Neuronal stem cell (in vitro differentiated cells): ENCODE measurements at regions not wholly inside any gene's neighbourhood (a gene's known extent, or its start where the extent isn't known, plus 50 kb on each side); places are given as distances from the start of the nearest gene placed in this dataset.
A peak's percentile ranks its signal among the peaks of the same experiment; 100 is the strongest.

Source experiments
- DNase-seq: peaks from one replicate; pipeline ENCODE4 v3.0.0-alpha.2; 2013; ENCODE audit warnings: low spot score
- H2AFZ ChIP-seq: one replicate; pipeline ENCODE4 v1.6.1; 2013; ENCODE audit warnings: mild to moderate bottlenecking, low read length, inconsistent platforms
- H2AK5ac ChIP-seq: 2 replicates; pipeline ENCODE4 v1.6.1; 2013; ENCODE audit warnings: low read depth, mild to moderate bottlenecking, inconsistent platforms, low read length, moderate library complexity, mixed read lengths
- H2BK120ac ChIP-seq: 2 replicates; pipeline ENCODE4 v1.6.1; 2013; ENCODE audit warnings: low read depth, mild to moderate bottlenecking, inconsistent platforms, low read length, moderate library complexity, mixed read lengths
- H2BK12ac ChIP-seq: one replicate; pipeline ENCODE4 v1.6.1; 2013; ENCODE audit warnings: low read length, inconsistent platforms
- H2BK15ac ChIP-seq: 2 replicates; pipeline ENCODE4 v1.6.1; 2013; ENCODE audit warnings: mild to moderate bottlenecking, low read length, inconsistent platforms, mixed read lengths
- H2BK5ac ChIP-seq: one replicate; pipeline ENCODE4 v1.6.1; 2013; ENCODE audit warnings: inconsistent platforms, mild to moderate bottlenecking, low read length, moderate library complexity
- H3K14ac ChIP-seq: one replicate; pipeline ENCODE4 v1.6.1; 2013; ENCODE audit warnings: low read length, inconsistent platforms
- H3K18ac ChIP-seq: 2 replicates; pipeline ENCODE4 v1.6.1; 2013; ENCODE audit warnings: low read length, inconsistent platforms
- H3K23ac ChIP-seq: 2 replicates; pipeline ENCODE4 v1.6.1; 2013; ENCODE audit warnings: low read depth, mild to moderate bottlenecking, mixed read lengths, low read length, inconsistent platforms; ENCODE audit not compliant: poor library complexity
- H3K27ac ChIP-seq: replicated peaks from 3 replicates; pipeline ENCODE4 v1.5.1; 2013; ENCODE audit warnings: low read length, inconsistent platforms
- H3K27me3 ChIP-seq, 3 experiments: 2 replicates each; pipeline ENCODE4 v1.6.1; 2013; ENCODE audit warnings: low read length in 3 of 3, mild to moderate bottlenecking in 2 of 3, inconsistent platforms in 1 of 3, low read depth in 1 of 3, mixed read lengths in 1 of 3, moderate library complexity in 1 of 3; ENCODE audit not compliant: control insufficient read depth in 3 of 3, insufficient read depth in 3 of 3
- H3K36me3 ChIP-seq, 2 donors: replicated peaks in 1 of 2; 2 replicates each; pipeline ENCODE4 v1.6.1; 2013; ENCODE audit warnings: low read length in 2 of 2; ENCODE audit not compliant: control insufficient read depth in 2 of 2, insufficient read depth in 2 of 2
- H3K4ac ChIP-seq: 2 replicates; pipeline ENCODE4 v1.6.1; 2013; ENCODE audit warnings: inconsistent platforms, mild to moderate bottlenecking, low read length, moderate library complexity
- H3K4me1 ChIP-seq, 2 donors: 1 replicate in 1 of 2; 2 replicates in 1 of 2; pipeline ENCODE4 v1.6.1; 2013; ENCODE audit warnings: low read length in 2 of 2, low read depth in 1 of 2; ENCODE audit not compliant: control insufficient read depth in 2 of 2, insufficient read depth in 1 of 2
- H3K4me2 ChIP-seq: one replicate; pipeline ENCODE4 v1.6.1; 2013; ENCODE audit warnings: mild to moderate bottlenecking, low read length, inconsistent platforms; ENCODE audit not compliant: insufficient read depth, poor library complexity, severe bottlenecking
- H3K4me3 ChIP-seq, 2 donors: 2 replicates each; pipeline ENCODE4 v1.5.1; 2013; ENCODE audit warnings: low read length in 2 of 2, mild to moderate bottlenecking in 2 of 2, inconsistent platforms in 1 of 2, moderate library complexity in 1 of 2
- H3K79me1 ChIP-seq: one replicate; pipeline ENCODE4 v1.6.1; 2013; ENCODE audit warnings: low read depth, mild to moderate bottlenecking, inconsistent platforms, low read length, moderate library complexity
- H3K9ac ChIP-seq: one replicate; pipeline ENCODE4 v1.6.1; 2013; ENCODE audit warnings: mild to moderate bottlenecking, low read depth, low read length, inconsistent platforms; ENCODE audit not compliant: poor library complexity
- H3K9me3 ChIP-seq, 2 donors: replicated peaks in 1 of 2; 2 replicates each; pipeline versions ENCODE3 to v1.6.1; 2013; ENCODE audit warnings: low read length in 2 of 2, mild to moderate bottlenecking in 2 of 2, inconsistent platforms in 1 of 2, low read depth in 1 of 2, mixed read lengths in 1 of 2, moderate library complexity in 1 of 2; ENCODE audit not compliant: control insufficient read depth in 2 of 2, insufficient read depth in 1 of 2
- H4K8ac ChIP-seq: one replicate; pipeline ENCODE4 v1.6.1; 2013; ENCODE audit warnings: low read depth, mild to moderate bottlenecking, inconsistent platforms, low read length, moderate library complexity
- H4K91ac ChIP-seq: one replicate; pipeline ENCODE4 v1.6.1; 2013; ENCODE audit warnings: low read length, low read depth, mild to moderate bottlenecking, inconsistent platforms; ENCODE audit not compliant: poor library complexity
- whole genome bisulfite sequencing, 2 donors: extraction: QIAGEN DNeasy Blood & Tissue Kit; methylation state at CpG; one replicate each; pipeline ENCODE4 v1.1.7; 2013; ENCODE audit warnings: missing lambda C conversion rate in 2 of 2, mixed read lengths in 1 of 2; ENCODE audit not compliant: insufficient read length in 2 of 2, insufficient replicate concordance in 1 of 2; ENCODE audit errors: extremely low coverage in 2 of 2; 5-methylcytosine and 5-hydroxymethylcytosine counted together

- no peak overlapping the region for H3K23ac ChIP-seq
- no peak for DNase-seq
- H2BK5ac ChIP-seq: no peak overlapping the region
These were observed 108.9 kb upstream of the KLF7 start for GRCh38 chr2:207274530-207275189.

DNA sequence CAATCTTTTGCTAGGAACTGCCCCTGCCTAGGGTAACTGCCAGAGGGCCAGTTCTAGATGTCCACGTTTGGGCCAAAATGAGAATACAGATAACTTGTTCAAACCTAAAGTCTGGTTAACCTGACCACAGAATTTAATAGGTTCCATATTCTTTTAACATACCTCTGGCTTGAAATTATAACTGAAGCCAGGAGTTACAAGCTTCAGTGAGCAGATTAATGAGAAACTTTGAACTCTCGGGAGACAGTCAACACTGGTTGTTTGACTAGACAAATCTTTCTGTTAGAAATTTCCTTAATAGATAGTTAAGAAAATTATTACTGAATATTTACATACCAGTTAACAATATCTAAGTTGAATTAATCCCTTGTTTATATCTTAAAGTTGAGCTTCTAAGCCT lies 110.0 kb upstream of the KLF7 start:
- Histone ChIP-seq H3K4me2 (no peak overlapping the region), H2BK15ac (no peak overlapping the region), H2BK5ac (no peak overlapping the region), H3K27me3 (no peaks in the 10 kb centered on the region), H3K14ac (no peak overlapping the region), H3K4me1 (no peaks in the 10 kb centered on the region), H3K27ac (no peak overlapping the region), H4K8ac (no peak overlapping the region), H3K18ac (no peak overlapping the region), H2BK120ac (no peak overlapping the region), H3K9me3 (peaks cover 0 to 7% of the 10 kb centered on the region in 2 donors), H4K91ac (no peak overlapping the region), H3K23ac (no peak overlapping the region), H3K9ac (no peak overlapping the region), H3K4ac (no peak overlapping the region), H2AK5ac (no peak overlapping the region), H2BK12ac (no peak overlapping the region), H3K36me3 (no peaks in the 10 kb centered on the region), H2AFZ (no peak overlapping the region), H3K79me1 (no peaks in the 10 kb centered on the region), H3K4me3 (no peak overlapping the region)
- WGBS, 2 donors: no CpG with 5 or more reads among the region's 2 CpGs
- no peak for DNase-seq

More at GRCh38 chr2:207274530-207275189, 108.9 kb upstream of the KLF7 start:
- H3K9me3 ChIP-seq: peaks cover 0 to 7% of the 10 kb centered on the region in 2 donors
- H3K4me2 ChIP-seq: no peak overlapping the region
- no peak overlapping the region for H3K9ac ChIP-seq
- no peaks in the 10 kb centered on the region for H3K4me1 ChIP-seq
- no peak overlapping the region for H2AFZ ChIP-seq
- H3K27ac ChIP-seq: no peak overlapping the region
- no peak overlapping the region for H3K14ac ChIP-seq
- H3K79me1 ChIP-seq: no peaks in the 10 kb centered on the region
- no peak overlapping the region for H4K91ac ChIP-seq
- no peaks in the 10 kb centered on the region for H3K27me3 ChIP-seq
- no peaks in the 10 kb centered on the region for H3K36me3 ChIP-seq
- H3K18ac ChIP-seq: no peak overlapping the region
- no peak overlapping the region for H2BK12ac ChIP-seq
- no peak overlapping the region for H4K8ac ChIP-seq
- WGBS, 2 donors: no CpG with 5 or more reads among the region's 5 CpGs
- H3K4ac ChIP-seq: no peak overlapping the region
- H2AK5ac ChIP-seq: no peak overlapping the region
- H2BK120ac ChIP-seq: no peak overlapping the region
- no peak overlapping the region for H2BK15ac ChIP-seq
- H3K4me3 ChIP-seq: no peak overlapping the region

DNA sequence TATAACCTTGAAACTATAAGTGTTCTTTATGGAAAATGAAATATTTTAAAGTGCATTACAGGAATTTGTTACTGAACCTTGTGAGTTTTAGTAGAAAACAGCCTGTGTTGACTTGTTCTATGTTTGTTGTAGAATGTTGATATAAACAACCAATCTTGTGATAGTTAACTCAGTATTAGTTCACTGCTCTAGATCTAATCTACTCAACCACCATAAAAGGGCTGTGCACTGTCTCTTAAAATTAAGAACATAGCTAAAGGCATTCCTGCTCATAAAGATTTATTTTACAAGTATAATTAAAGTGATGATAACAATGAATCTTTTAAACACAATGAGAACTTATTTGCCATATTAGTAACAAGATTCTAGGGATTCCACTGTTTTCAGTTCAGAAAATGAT lies 110.5 kb upstream of the KLF7 start:
- peaks cover 0 to 7% of the 10 kb centered on the region in 2 donors for H3K9me3 ChIP-seq
- no peak overlapping the region for H4K91ac ChIP-seq
- H2BK5ac ChIP-seq: no peak overlapping the region
- no peak overlapping the region for H2BK12ac ChIP-seq
- H2AK5ac ChIP-seq: no peak overlapping the region
- H3K36me3 ChIP-seq: no peaks in the 10 kb centered on the region
- no peak overlapping the region for H4K8ac ChIP-seq
- H3K14ac ChIP-seq: no peak overlapping the region
- H3K4me2 ChIP-seq: no peak overlapping the region
- no peak overlapping the region for H3K27ac ChIP-seq
- H2AFZ ChIP-seq: no peak overlapping the region
- no peak overlapping the region for H3K4ac ChIP-seq
- H3K27me3 ChIP-seq: no peaks in the 10 kb centered on the region
- H3K4me1 ChIP-seq: no peaks in the 10 kb centered on the region
- no peak overlapping the region for H3K9ac ChIP-seq
- no peak overlapping the region for H2BK120ac ChIP-seq
- H3K18ac ChIP-seq: no peak overlapping the region
- no peak overlapping the region for H3K23ac ChIP-seq
- H2BK15ac ChIP-seq: no peak overlapping the region
- H3K79me1 ChIP-seq: no peaks in the 10 kb centered on the region
- DNase-seq: no peak
- H3K4me3 ChIP-seq: no peak overlapping the region

GRCh38 chr2:207276858-207277257 lies 111.1 kb upstream of the KLF7 start:
- Histone ChIP-seq H2BK12ac (no peak overlapping the region), H2BK5ac (no peak overlapping the region), H3K9me3 (peaks cover 0 to 5% of the 10 kb centered on the region in 2 donors), H2AFZ (no peak overlapping the region), H2BK15ac (no peak overlapping the region), H2BK120ac (no peak overlapping the region), H3K9ac (no peak overlapping the region), H3K36me3 (no peaks in the 10 kb centered on the region), H3K4me2 (no peak overlapping the region), H3K23ac (no peak overlapping the region), H4K8ac (no peak overlapping the region), H3K4me3 (no peak overlapping the region), H3K4ac (no peak overlapping the region), H3K27ac (no peak overlapping the region), H2AK5ac (no peak overlapping the region), H3K14ac (peak overlapping the region; percentile 43), H3K18ac (no peak overlapping the region), H4K91ac (no peak overlapping the region), H3K4me1 (no peaks in the 10 kb centered on the region), H3K79me1 (no peaks in the 10 kb centered on the region), H3K27me3 (no peaks in the 10 kb centered on the region)
- DNase-seq: no peak
- no CpG with 5 or more reads among the region's 3 CpGs for WGBS, 2 donors
